Glomerular visceral epithelial cell (primary cell): ENCODE measurements at regions not wholly inside any gene's neighbourhood (a gene's known extent, or its start where the extent isn't known, plus 50 kb on each side); places are given as distances from the start of the nearest gene placed in this dataset.
"Not testable (repeated sequence)": the region's sequence is repeated elsewhere in the genome, so short reads cannot be mapped to it uniquely, and the experiment has no call there.

ENCODE experiments used
- DNase-seq: peaks from one replicate; pipeline ENCODE4 v3.0.0-alpha.2; 2016; ENCODE audit errors: extremely low spot score

GRCh38 chr6:10343320-10343719, 71.6 kb downstream of the TFAP2A start:
- no peak for DNase-seq

GRCh38 chr6:10341605-10342004, 73.3 kb downstream of the TFAP2A start:
- no peak for DNase-seq

- DNase-seq, result peak; percentile 21
These were observed 76.7 kb downstream of the TFAP2A start for GRCh38 chr6:10338151-10338550.

- DNase-seq, result not testable (repeated sequence)
These were observed 77.5 kb downstream of the TFAP2A start for GRCh38 chr6:10337376-10337775.

- DNase-seq, result no peak
These were observed 82.8 kb downstream of the TFAP2A start for GRCh38 chr6:10332111-10332510.

GRCh38 chr6:10331334-10331968, 83.4 kb downstream of the TFAP2A start:
- DNase-seq, result no peak

GRCh38 chr6:10330515-10330914, 84.4 kb downstream of the TFAP2A start:
- DNase-seq, result no peak

GRCh38 chr6:10323018-10323417, 91.9 kb downstream of the TFAP2A start:
- no peak for DNase-seq

- DNase-seq, result no peak
These were observed 94.6 kb downstream of the TFAP2A start for GRCh38 chr6:10320291-10320690.

GRCh38 chr6:10316373-10316721, 98.5 kb downstream of the TFAP2A start:
- no peak for DNase-seq

- DNase-seq, result no peak
These were observed 99.1 kb downstream of the TFAP2A start for GRCh38 chr6:10315658-10316372.

GRCh38 chr6:10315034-10315433, 99.8 kb downstream of the TFAP2A start:
- no peak for DNase-seq

GRCh38 chr6:10314163-10314955, 100.5 kb downstream of the TFAP2A start:
- no peak for DNase-seq

- DNase-seq, result no peak
These were observed 101.1 kb downstream of the TFAP2A start for GRCh38 chr6:10313799-10314162.

GRCh38 chr6:10312445-10312844, 102.4 kb downstream of the TFAP2A start:
- DNase-seq, result no peak

GRCh38 chr6:10311546-10312405, 103.1 kb downstream of the TFAP2A start:
- not testable (repeated sequence) for DNase-seq

GRCh38 chr6:10310826-10311225, 104.0 kb downstream of the TFAP2A start:
- no peak for DNase-seq

GRCh38 chr6:10310330-10310653, 104.6 kb downstream of the TFAP2A start:
- DNase-seq, result no peak

- no peak for DNase-seq
These were observed 105.2 kb downstream of the TFAP2A start for GRCh38 chr6:10309457-10310329.

- no peak for DNase-seq
These were observed 107.4 kb downstream of the TFAP2A start for GRCh38 chr6:10307476-10307875.

- no peak for DNase-seq
These were observed 107.8 kb downstream of the TFAP2A start for GRCh38 chr6:10307028-10307427.
